NCI-H1694 treated with DMSO at 0.1 percent for 48 hours (cell line): ENCODE measurements at regions not wholly inside any gene's neighbourhood (a gene's known extent, or its start where the extent isn't known, plus 50 kb on each side); places are given as distances from the start of the nearest gene placed in this dataset.

Experiments
- DNase-seq: peaks from one replicate; lab custom pipeline; 2025; lab: John Stamatoyannopoulos, UW

GRCh38 chr6:104207635-104208034 is 652.1 kb downstream of the HACE1 start:
- DNase-seq, result no peak

GRCh38 chr6:104201557-104201956 is 658.2 kb downstream of the HACE1 start:
- no peak for DNase-seq

GRCh38 chr6:104187616-104188015 is 672.1 kb downstream of the HACE1 start:
- no peak for DNase-seq

- no peak for DNase-seq
Observed at GRCh38 chr6:104186831-104187230, 672.9 kb downstream of the HACE1 start.

- DNase-seq, result no peak
Observed at GRCh38 chr6:104183816-104184435, 675.8 kb downstream of the HACE1 start.

- no peak for DNase-seq
Observed at GRCh38 chr6:104182811-104183210, 676.9 kb downstream of the HACE1 start.

GRCh38 chr6:104173668-104174067 is 686.1 kb downstream of the HACE1 start:
- DNase-seq, result no peak

GRCh38 chr6:104170401-104170800 is 689.3 kb downstream of the HACE1 start:
- DNase-seq, result no peak

- DNase-seq, result no peak
Observed at GRCh38 chr6:104166055-104166668, 693.6 kb downstream of the HACE1 start.

GRCh38 chr6:104162036-104162669 is 697.6 kb downstream of the HACE1 start:
- DNase-seq, result no peak

GRCh38 chr6:104159045-104159618 is 700.6 kb downstream of the HACE1 start:
- no peak for DNase-seq

GRCh38 chr6:104143757-104144156 is 716.0 kb downstream of the HACE1 start:
- DNase-seq, result no peak

- DNase-seq, result no peak
Observed at GRCh38 chr6:104134876-104135275, 724.8 kb downstream of the HACE1 start.

GRCh38 chr6:104130343-104130742 is 729.4 kb downstream of the HACE1 start:
- no peak for DNase-seq

GRCh38 chr6:104126315-104127005 is 733.3 kb downstream of the HACE1 start:
- DNase-seq, result no peak

GRCh38 chr6:104123227-104123626 is 736.5 kb downstream of the HACE1 start:
- DNase-seq, result no peak

- DNase-seq, result no peak
Observed at GRCh38 chr6:104118274-104118673, 741.4 kb downstream of the HACE1 start.

- no peak for DNase-seq
Observed at GRCh38 chr6:104109806-104110205, 749.9 kb downstream of the HACE1 start.

- DNase-seq, result no peak
Observed at GRCh38 chr6:104108634-104109033, 751.1 kb downstream of the HACE1 start.

GRCh38 chr6:104095661-104096416 is 763.9 kb downstream of the HACE1 start:
- no peak for DNase-seq

- no peak for DNase-seq
Observed at GRCh38 chr6:104087765-104088164, 772.0 kb downstream of the HACE1 start.

- DNase-seq, result no peak
Observed at GRCh38 chr6:104068281-104068680, 791.4 kb downstream of the HACE1 start.
